Neural progenitor cell (in vitro differentiated cells): ENCODE measurements at regions not wholly inside any gene's neighbourhood (a gene's known extent, or its start where the extent isn't known, plus 50 kb on each side); places are given as distances from the start of the nearest gene placed in this dataset.

Experiments used
- EZH2 ChIP-seq: fragments of 200-600 bp; sonication (generic); IDR thresholded peaks from 2 replicates; pipeline ENCODE4 v1.6.1; 2017; ENCODE audit warnings: antibody characterized with exemption, mild to moderate bottlenecking, moderate library complexity
- EZH2phosphoT487 ChIP-seq: fragments of 200-600 bp; sonication (generic); IDR thresholded peaks from 2 replicates; pipeline ENCODE4 v1.6.1; 2017; ENCODE audit warnings: antibody characterized with exemption

- TF ChIP-seq EZH2phosphoT487, result no peak
- TF ChIP-seq EZH2, result no peak
These were observed 173.1 kb upstream of the ID4 start for GRCh38 chr6:19664050-19664449.
